Hepatocyte (in vitro differentiated cells): ENCODE measurements at regions not wholly inside any gene's neighbourhood (a gene's known extent, or its start where the extent isn't known, plus 50 kb on each side); places are given as distances from the start of the nearest gene placed in this dataset.
"Not testable (repeated sequence)": the region's sequence is repeated elsewhere in the genome, so short reads cannot be mapped to it uniquely, and the experiment has no call there.

ENCODE experiments used
- EZH2 ChIP-seq: fragments of 200-600 bp; sonication (generic); IDR thresholded peaks from 2 replicates; pipeline ENCODE4 v1.6.1; 2016; ENCODE audit warnings: antibody characterized with exemption, mild to moderate bottlenecking, borderline replicate concordance
- EZH2phosphoT487 ChIP-seq: fragments of 200-600 bp; sonication (generic); IDR thresholded peaks from one replicate; pipeline ENCODE4 v1.6.1; 2018; ENCODE audit warnings: antibody characterized with exemption, mild to moderate bottlenecking, low read depth, moderate library complexity; ENCODE audit not compliant: unreplicated experiment, severe bottlenecking
- TF ChIP-seq, protein P1 (sequence below): fragments of 200-600 bp; sonication (generic); IDR thresholded peaks from 2 replicates; pipeline ENCODE4 v1.5.1; 2016; ENCODE audit warnings: antibody characterized with exemption, mild to moderate bottlenecking; ENCODE audit not compliant: poor library complexity

DNA sequence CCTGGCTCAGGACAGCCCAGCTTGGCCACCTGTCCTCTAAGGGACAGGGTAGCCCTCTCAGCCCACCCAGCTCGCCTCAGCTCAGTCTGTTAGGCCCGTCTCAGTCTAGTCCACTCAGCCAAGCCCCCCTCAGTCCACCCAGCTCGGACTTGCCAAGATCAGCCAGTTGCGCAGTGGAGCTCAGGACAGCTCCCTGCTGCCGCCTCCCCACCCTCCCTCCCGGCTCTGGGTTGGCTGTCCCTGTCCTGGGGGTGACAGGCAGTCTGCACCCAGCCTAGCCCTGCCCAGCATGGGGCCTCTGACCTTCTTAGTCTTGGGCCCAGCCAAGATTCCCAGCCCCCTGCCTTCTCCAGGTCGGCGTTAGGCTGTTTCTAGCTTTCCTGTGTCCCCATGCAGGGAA is 196.9 kb downstream of the TMEM121 start:
- TF ChIP-seq, protein P1, sequence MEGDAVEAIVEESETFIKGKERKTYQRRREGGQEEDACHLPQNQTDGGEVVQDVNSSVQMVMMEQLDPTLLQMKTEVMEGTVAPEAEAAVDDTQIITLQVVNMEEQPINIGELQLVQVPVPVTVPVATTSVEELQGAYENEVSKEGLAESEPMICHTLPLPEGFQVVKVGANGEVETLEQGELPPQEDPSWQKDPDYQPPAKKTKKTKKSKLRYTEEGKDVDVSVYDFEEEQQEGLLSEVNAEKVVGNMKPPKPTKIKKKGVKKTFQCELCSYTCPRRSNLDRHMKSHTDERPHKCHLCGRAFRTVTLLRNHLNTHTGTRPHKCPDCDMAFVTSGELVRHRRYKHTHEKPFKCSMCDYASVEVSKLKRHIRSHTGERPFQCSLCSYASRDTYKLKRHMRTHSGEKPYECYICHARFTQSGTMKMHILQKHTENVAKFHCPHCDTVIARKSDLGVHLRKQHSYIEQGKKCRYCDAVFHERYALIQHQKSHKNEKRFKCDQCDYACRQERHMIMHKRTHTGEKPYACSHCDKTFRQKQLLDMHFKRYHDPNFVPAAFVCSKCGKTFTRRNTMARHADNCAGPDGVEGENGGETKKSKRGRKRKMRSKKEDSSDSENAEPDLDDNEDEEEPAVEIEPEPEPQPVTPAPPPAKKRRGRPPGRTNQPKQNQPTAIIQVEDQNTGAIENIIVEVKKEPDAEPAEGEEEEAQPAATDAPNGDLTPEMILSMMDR = not testable (repeated sequence)
- not testable (repeated sequence) for TF ChIP-seq EZH2, EZH2phosphoT487
